ENCODE measurements at regions not wholly inside any gene's neighbourhood (a gene's known extent, or its start where the extent isn't known, plus 50 kb on each side); places are given as distances from the start of the nearest gene placed in this dataset.

DNA sequence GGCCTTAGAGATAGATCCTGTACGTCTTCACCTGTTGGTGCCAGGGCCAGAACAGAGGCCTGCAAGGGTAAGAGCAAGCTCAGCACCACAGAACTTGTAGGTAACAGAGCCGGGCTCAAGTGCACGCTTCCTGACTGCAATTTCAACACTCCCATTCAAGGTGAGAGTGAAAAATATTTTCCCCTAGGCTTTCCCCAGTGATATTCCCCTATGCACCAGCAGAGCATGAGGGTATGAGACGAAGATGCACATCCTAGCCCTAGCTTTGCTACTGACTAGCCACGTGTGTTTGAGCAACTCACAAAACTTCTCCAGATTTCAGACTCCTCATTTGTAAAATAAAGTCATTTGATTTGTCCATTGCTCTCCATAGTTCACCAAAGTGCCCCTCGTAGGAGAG is 411.6 kb downstream of the ZNF521 start:
- no peak for TF ChIP-seq EZH2phosphoT487 (conservative IDR thresholded peaks at IDR 0.05; ENCODE audit: low read length)
- TF ChIP-seq, protein P1, sequence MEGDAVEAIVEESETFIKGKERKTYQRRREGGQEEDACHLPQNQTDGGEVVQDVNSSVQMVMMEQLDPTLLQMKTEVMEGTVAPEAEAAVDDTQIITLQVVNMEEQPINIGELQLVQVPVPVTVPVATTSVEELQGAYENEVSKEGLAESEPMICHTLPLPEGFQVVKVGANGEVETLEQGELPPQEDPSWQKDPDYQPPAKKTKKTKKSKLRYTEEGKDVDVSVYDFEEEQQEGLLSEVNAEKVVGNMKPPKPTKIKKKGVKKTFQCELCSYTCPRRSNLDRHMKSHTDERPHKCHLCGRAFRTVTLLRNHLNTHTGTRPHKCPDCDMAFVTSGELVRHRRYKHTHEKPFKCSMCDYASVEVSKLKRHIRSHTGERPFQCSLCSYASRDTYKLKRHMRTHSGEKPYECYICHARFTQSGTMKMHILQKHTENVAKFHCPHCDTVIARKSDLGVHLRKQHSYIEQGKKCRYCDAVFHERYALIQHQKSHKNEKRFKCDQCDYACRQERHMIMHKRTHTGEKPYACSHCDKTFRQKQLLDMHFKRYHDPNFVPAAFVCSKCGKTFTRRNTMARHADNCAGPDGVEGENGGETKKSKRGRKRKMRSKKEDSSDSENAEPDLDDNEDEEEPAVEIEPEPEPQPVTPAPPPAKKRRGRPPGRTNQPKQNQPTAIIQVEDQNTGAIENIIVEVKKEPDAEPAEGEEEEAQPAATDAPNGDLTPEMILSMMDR (IDR thresholded peaks at IDR 0.05; ENCODE audit: insufficient read depth, low read length, poor library complexity, severe bottlenecking): no peak
- Histone ChIP-seq H3K27ac (ENCODE audit: low read depth, low read length) (no peak overlapping the region), H2AFZ (ENCODE audit: low read depth, low read length, severe bottlenecking) (no peak overlapping the region), H3K4me2 (ENCODE audit: low read depth, low read length, poor library complexity, severe bottlenecking) (no peak overlapping the region), H3K9me2 (replicated peaks; ENCODE audit: insufficient read depth, low read length) (no peaks in the 10 kb centered on the region), H3K27me3 (ENCODE audit: low read length) (no peaks in the 10 kb centered on the region), H3K9me3 (ENCODE audit: insufficient read depth, low read length) (no peaks in the 10 kb centered on the region), H3K9ac (ENCODE audit: low read length) (no peak overlapping the region), H3K79me2 (ENCODE audit: insufficient read depth, low read length) (no peaks in the 10 kb centered on the region), H4K20me1 (ENCODE audit: low read depth, low read length) (no peaks in the 10 kb centered on the region), H3K36me3 (ENCODE audit: low read length) (no peaks in the 10 kb centered on the region), H3F3A (ENCODE audit: insufficient read depth) (no peaks in the 10 kb centered on the region), H3K4me3 (ENCODE audit: insufficient read depth, low read length, poor library complexity, severe bottlenecking) (no peak overlapping the region)

DNA sequence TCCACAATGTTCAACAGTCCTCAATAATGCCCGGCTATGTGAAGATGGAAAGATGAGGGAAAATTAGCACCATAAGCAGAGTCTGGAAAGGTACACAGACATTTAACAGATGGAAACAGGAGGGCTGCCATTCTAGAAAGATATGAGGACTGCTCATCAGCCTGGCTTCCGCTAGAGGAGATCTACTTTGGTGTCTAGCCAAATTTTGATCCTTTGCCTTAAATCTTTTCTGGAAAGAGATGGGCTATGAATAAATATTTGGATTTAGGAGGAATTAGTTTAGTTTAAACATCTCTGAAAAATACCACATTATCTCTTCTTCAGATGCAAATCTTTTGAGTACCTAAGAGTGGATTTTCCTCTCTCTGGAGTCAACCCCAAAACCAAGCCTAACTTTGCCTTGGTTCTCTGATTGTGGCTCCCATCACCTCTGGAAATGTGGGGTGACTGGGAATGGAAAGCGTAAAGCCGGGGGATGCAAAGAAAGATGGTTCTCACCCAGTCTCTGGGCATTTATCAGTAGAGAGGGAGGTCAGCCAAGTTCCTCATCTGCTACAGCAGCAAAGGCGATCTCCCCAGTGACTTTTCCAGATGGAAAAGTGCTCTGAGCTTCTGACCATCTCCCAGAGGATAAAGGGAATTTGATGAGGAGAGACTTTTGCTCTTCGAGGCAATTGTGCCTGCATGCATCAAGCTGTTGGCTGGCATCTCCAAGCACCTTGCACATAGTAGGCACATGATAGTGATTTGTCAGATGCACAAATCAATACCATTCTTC is 410.6 kb downstream of the ZNF521 start:
- no peak overlapping the region for H3K4me2 ChIP-seq (ENCODE audit: low read depth, low read length, poor library complexity, severe bottlenecking)
- H3K9me2 ChIP-seq (replicated peaks; ENCODE audit: insufficient read depth, low read length): no peaks in the 10 kb centered on the region
- no peaks in the 10 kb centered on the region for H3K79me2 ChIP-seq (ENCODE audit: insufficient read depth, low read length)
- no peaks in the 10 kb centered on the region for H3K36me3 ChIP-seq (ENCODE audit: low read length)
- no peaks in the 10 kb centered on the region for H3K27me3 ChIP-seq (ENCODE audit: low read length)
- no peak overlapping the region for H3K4me3 ChIP-seq (ENCODE audit: insufficient read depth, low read length, poor library complexity, severe bottlenecking)
- no peak for TF ChIP-seq EZH2phosphoT487 (conservative IDR thresholded peaks at IDR 0.05; ENCODE audit: low read length)
- TF ChIP-seq, protein P1 (IDR thresholded peaks at IDR 0.05; ENCODE audit: insufficient read depth, low read length, poor library complexity, severe bottlenecking): no peak
- H3K9ac ChIP-seq (ENCODE audit: low read length): no peak overlapping the region
- no peak overlapping the region for H3K27ac ChIP-seq (ENCODE audit: low read depth, low read length)
- H4K20me1 ChIP-seq (ENCODE audit: low read depth, low read length): no peaks in the 10 kb centered on the region
- no peaks in the 10 kb centered on the region for H3F3A ChIP-seq (ENCODE audit: insufficient read depth)
- no peaks in the 10 kb centered on the region for H3K9me3 ChIP-seq (ENCODE audit: insufficient read depth, low read length)
- no peak overlapping the region for H2AFZ ChIP-seq (ENCODE audit: low read depth, low read length, severe bottlenecking)

DNA sequence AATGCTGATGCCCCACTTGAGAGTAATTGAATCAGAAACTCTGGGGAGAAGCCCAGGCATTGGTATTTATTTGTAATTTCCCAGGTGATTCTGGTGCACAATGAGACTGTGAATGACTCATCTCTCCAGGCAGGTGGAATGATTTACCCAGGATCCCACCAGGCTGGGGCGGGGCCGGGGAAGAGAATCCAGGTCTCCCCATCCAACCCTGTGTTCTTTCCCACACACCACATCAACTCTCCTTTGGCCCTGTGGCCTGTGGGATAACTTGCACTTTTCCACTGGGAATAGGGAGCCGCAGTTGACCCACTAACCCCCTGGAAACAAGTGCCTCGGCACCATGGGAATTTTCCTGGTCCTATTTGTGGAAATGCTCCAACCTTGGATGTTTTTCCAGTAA is 409.8 kb downstream of the ZNF521 start:
- Histone ChIP-seq H3K4me2 (ENCODE audit: low read depth, low read length, poor library complexity, severe bottlenecking) (no peak overlapping the region), H3K79me2 (ENCODE audit: insufficient read depth, low read length) (no peaks in the 10 kb centered on the region), H3F3A (ENCODE audit: insufficient read depth) (no peaks in the 10 kb centered on the region), H4K20me1 (ENCODE audit: low read depth, low read length) (no peaks in the 10 kb centered on the region), H3K27ac (ENCODE audit: low read depth, low read length) (no peak overlapping the region), H3K9me3 (ENCODE audit: insufficient read depth, low read length) (no peaks in the 10 kb centered on the region), H3K27me3 (ENCODE audit: low read length) (no peaks in the 10 kb centered on the region), H2AFZ (ENCODE audit: low read depth, low read length, severe bottlenecking) (no peak overlapping the region), H3K9ac (ENCODE audit: low read length) (no peak overlapping the region), H3K9me2 (replicated peaks; ENCODE audit: insufficient read depth, low read length) (no peaks in the 10 kb centered on the region), H3K4me3 (ENCODE audit: insufficient read depth, low read length, poor library complexity, severe bottlenecking) (no peak overlapping the region), H3K36me3 (ENCODE audit: low read length) (no peaks in the 10 kb centered on the region)
- TF ChIP-seq, protein P1 (IDR thresholded peaks at IDR 0.05; ENCODE audit: insufficient read depth, low read length, poor library complexity, severe bottlenecking): no peak
- no peak for TF ChIP-seq EZH2phosphoT487 (conservative IDR thresholded peaks at IDR 0.05; ENCODE audit: low read length)
